Motor neuron (in vitro differentiated cells): ENCODE measurements at regions not wholly inside any gene's neighbourhood (a gene's known extent, or its start where the extent isn't known, plus 50 kb on each side); places are given as distances from the start of the nearest gene placed in this dataset.
A peak's percentile ranks its signal among the peaks of the same experiment; 100 is the strongest.

Experiments used
- ATAC-seq, 8 experiments: fragments of 200-7000 bp; cut with Tn5 transposase; replicated peaks in 6 of 8; 2 replicates each; pipeline ENCODE4 v1.8.0; 2021; ENCODE audit warnings: mild to moderate bottlenecking in 8 of 8, moderate library complexity in 8 of 8
- H3K27ac ChIP-seq, 2 donors: fragments of 250-450 bp; sonication (Bioruptor Pico); 2 replicates each; pipeline ENCODE4 v1.9.0; 2021; ENCODE audit warnings: antibody characterized with exemption in 2 of 2, mild to moderate bottlenecking in 2 of 2, moderate library complexity in 1 of 2
- H3K4me1 ChIP-seq, 2 donors: fragments of 250-450 bp; sonication (Bioruptor Pico); replicated peaks in 1 of 2; 2 replicates each; pipeline ENCODE4 v1.6.1; 2021; ENCODE audit warnings: antibody characterized with exemption in 2 of 2, mild to moderate bottlenecking in 2 of 2, moderate library complexity in 1 of 2
- H3K4me3 ChIP-seq, 5 donors: fragments of 250-450 bp; sonication (Bioruptor Pico); 2 replicates each; pipeline ENCODE4 v1.9.0; 2021; ENCODE audit warnings: antibody characterized with exemption in 5 of 5, mild to moderate bottlenecking in 5 of 5, moderate library complexity in 4 of 5
- WGBS, 10 experiments: fragments of 450-650 bp; shearing (Covaris generic); methylation state at CpG; one replicate each; pipeline ENCODE4 v1.0.0; 2022; 5-methylcytosine and 5-hydroxymethylcytosine counted together
- in situ Hi-C, 9 experiments: fragments of 400-800 bp; cut with MboI; loops; one replicate each; pipeline ENCODE4 v1.15.0; 2021; ENCODE audit warnings: low sequenced_read_pairs in 9 of 9, low pct_unique_long_range_greater_than_20kb in 2 of 9; ENCODE audit not compliant: unreplicated experiment in 9 of 9

DNA sequence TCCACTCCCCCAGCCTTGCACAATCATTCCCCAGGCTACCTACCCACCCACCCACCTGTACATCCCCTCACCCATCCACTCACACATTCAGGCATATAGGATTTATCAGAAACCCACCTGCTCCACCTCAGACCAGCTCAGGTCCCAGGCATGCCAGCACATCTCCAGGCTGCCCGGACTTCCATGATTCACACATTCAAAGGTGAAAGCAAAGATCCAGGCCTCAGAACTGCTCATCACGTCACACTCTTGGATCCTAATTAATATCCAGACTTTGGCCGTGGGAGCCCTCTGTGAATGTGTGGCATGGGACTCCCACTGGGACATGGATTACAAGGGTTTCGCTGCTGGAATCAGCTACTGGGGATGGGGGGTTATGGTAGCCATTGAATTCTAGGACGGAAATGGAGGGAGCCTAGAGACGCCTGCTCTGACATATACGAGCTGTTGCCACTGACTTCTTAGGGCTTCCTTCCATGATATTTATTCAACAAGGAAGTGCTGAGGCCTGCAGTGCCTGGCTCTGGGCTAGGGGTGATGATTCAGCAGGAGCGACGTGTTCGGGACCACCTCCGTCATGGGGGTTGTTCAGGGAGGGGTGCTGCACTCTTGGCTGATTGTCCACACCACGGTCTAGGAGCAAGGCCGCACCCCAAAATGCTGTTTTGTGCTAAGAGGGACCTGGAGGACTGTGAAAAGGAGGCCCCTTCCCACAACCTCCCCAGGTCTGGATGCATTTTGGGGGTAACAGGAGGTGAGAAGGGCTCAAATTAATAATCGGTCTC lies 56.9 kb upstream of the ADRA2C start:
- no peak overlapping the region for H3K4me3 ChIP-seq
- WGBS, 10 experiments = 60 to 100% (median 93%) methylated on average over 1 to 5 of the region's 14 CpGs; no CpG with 5 or more reads in 3 of the 10 experiments
- peaks cover 19 to 33% of the 10 kb centered on the region in 2 donors for H3K4me1 ChIP-seq
- in situ Hi-C loops = no loop called here
- ATAC-seq = no peak
- H3K27ac ChIP-seq = no peak overlapping the region

DNA sequence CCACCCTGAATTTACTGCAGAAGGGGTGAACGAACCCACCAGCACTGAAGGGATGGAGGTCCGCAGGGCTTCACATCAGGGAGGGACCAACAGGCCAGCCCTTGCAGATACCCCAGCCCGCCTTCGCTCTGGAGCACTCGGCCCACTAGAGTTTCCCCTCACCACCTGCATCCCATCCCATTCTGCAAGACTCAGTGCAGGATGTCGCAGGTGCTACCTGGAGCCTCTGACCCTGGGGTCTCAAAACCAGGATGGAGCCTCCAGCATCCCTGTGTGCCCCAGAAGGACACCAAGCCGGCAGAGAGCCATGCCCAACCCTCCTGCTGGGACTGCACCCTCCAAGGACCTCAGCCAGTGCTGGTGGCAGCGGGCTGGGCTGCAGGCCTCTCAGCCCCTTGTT lies 57.6 kb upstream of the ADRA2C start:
- in situ Hi-C loops = no loop called here
- ATAC-seq = no peak
- H3K4me3 ChIP-seq = no peak overlapping the region
- no peak overlapping the region for H3K27ac ChIP-seq
- WGBS, 10 experiments = 20 to 100% (median 85%) methylated on average over 1 to 6 of the region's 8 CpGs; no CpG with 5 or more reads in 6 of the 10 experiments
- H3K4me1 ChIP-seq = peaks cover 22 to 40% of the 10 kb centered on the region in 2 donors

DNA sequence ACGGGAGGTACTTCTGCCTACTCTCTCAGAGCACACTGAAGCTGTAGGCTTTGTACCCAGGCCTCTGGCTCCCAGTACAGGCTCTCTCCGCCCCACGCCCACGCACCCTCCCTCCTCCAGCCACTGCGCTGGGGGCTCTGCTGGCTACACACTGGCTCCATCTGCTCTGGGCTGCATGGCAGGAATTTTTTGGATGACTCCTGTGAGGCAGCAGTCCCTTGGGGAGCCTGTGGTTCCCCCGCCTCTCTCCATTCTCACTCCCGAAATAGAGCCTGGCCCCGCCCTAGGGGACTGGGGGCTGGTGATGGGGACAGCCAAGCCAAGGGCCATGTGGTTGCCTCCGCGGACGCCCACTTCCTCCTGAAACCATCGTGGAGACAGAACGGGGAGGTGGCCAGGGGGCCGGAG lies 58.1 kb upstream of the ADRA2C start:
- in situ Hi-C loops = no loop called here
- peak; percentile 11 to 41 (median 28) for ATAC-seq
- no peak overlapping the region for H3K27ac ChIP-seq
- peaks cover 27 to 45% of the 10 kb centered on the region in 2 donors for H3K4me1 ChIP-seq
- 0 to 77% (median 33%) methylated on average over 1 to 6 of the region's 14 CpGs; no CpG with 5 or more reads in 6 of the 10 experiments for WGBS, 10 experiments
- H3K4me3 ChIP-seq = no peak overlapping the region

DNA sequence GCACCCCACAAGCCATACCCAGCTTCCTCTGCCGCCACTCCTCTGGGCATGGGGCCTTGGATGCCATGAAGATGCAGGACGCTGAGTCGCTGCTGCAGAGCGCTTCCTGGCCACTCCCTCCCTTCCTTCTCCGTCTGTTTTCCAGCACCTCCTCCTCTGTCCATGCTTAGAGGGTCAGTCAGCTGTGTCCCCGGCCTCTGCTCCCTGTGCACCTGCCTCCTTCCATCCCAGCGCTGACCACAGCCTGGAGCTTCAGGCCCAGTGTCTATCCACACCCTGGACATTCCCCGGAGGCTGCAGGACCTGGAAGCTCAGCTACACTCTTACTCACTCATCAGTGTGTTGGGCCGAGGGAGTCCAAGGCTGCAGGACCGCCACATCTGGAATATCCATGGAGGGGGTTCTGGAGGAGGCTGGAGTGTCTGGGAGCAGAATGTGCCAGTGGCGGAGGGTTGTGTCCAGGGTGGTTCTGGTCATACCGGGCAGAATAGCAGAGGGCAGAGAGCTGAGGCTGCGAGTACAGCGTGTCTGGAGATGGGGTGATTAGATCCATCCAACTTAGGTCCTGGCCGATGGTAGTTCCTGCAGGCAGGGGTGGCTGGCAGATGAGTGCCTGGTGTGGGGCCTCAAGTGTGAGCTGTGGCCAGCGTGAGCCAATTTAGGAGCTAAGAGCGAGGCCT lies 58.6 kb upstream of the ADRA2C start:
- no peak for ATAC-seq
- peaks cover 32 to 50% of the 10 kb centered on the region in 2 donors for H3K4me1 ChIP-seq
- in situ Hi-C loops = no loop called here
- WGBS, 10 experiments = 0 to 100% (median 71%) methylated on average over 1 to 5 of the region's 17 CpGs; no CpG with 5 or more reads in 3 of the 10 experiments
- no peak overlapping the region for H3K4me3 ChIP-seq
- H3K27ac ChIP-seq = no peak overlapping the region

DNA sequence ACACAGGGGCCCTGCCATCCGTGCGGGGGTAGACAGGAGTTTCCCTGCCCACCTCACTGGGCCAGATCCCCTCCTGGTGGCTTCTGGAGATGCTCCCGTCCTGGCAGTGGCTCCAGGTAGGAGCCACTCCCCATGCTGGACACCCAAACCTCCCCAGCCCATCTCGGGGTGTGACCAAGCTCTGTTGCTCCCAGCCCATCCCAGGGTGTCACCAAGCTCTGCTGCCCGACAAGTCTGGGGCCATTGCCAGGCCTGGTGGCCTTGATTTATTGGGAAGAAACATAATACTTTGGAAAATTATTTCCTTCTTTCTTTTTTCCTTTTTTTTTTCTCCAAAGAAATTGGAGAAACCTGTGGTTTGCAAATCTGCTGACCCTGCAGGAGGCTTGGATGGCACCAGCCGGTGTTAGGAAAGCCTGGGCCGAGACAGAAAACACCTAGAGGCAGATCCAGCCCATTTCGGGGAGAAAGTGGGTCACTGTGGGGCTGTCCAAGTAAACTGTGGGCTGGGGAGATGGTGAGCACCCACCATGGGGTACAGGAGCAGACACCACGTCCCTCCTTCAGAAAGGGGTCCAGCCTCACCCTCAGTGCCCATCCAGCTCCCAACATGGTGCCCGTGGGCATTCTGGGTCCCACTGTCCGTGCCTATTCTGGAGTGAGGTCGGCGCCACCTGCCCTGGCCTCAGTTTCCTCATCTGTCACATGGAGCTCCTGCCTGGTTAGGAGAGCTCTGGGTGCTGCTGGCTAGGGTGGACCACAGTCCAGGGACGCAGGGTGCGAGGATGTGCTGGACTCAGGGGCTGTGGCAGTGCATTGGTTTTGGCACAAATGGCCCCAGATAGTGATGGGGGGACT lies 59.4 kb upstream of the ADRA2C start:
- ATAC-seq = no peak
- in situ Hi-C loops = no loop called here
- peaks cover 40 to 58% of the 10 kb centered on the region in 2 donors for H3K4me1 ChIP-seq
- no peak overlapping the region for H3K27ac ChIP-seq
- 0 to 100% (median 78%) methylated on average over 1 to 6 of the region's 15 CpGs; no CpG with 5 or more reads in 1 of the 10 experiments for WGBS, 10 experiments
- no peak overlapping the region for H3K4me3 ChIP-seq

DNA sequence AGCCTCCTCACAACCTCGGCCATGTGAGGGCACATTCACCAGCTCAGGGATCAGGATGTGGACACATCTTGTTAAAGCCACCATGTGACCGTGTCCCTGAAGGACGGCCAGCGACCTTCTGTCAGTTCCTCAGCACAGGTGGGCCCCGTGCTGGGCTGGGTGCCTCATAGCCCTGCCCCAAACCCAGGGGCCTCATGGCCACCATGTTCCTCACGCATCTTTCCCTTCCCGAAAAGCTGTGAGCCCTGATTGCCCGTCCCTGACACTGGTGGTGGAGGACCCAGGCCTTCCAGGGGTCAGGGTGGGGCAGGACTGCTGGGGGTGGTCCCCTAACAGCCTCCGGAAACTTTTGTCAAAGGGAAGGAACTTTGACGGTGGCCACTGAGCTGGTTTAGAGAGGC lies 60.1 kb upstream of the ADRA2C start:
- H3K27ac ChIP-seq = no peak overlapping the region

DNA sequence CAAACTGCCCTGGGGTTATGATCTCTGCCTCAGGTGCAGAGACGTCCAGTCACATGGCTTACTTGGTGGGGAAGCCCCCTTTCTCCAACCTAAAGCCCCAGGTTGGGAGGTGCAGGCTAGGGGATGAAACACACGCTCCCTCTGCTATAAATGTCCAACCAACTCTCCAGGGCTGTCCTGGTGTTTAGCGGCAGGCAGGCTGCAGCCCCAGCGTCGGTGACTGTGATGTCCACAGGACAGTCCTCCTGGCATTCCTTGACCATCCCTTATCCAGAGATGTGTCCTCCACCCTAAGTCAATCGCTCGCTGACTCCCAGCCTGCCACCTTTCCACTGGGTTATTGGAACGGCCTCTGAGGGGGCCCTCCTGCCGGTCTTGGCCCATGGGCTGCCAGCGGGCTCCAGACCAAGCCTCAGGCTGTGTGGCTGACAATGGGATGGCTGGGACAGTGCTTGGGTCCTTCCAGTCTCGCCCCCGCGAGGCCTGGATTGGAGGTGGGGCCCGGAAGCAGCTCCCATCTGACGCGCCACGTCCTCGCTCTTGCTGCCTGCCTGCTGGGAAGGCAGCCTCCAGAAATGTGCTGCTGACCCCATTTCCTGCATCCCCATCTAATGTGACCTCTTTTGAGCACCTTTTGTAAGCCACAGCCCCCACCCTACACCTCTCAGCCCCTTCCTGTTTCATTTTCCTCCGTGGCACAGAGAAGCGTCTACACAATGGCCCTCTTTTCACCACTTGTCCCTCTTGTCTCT lies 60.8 kb upstream of the ADRA2C start:
- ATAC-seq = no peak
- peaks cover 41 to 55% of the 10 kb centered on the region in 2 donors for H3K4me1 ChIP-seq
- in situ Hi-C loops = no loop called here
- no peak overlapping the region for H3K4me3 ChIP-seq
- 40 to 92% (median 88%) methylated on average over 1 to 8 of the region's 20 CpGs; no CpG with 5 or more reads in 5 of the 10 experiments for WGBS, 10 experiments
- H3K27ac ChIP-seq = no peak overlapping the region

More for the DNA sequence above, 60.1 kb upstream of the ADRA2C start:
- in situ Hi-C loops = no loop called here
- ATAC-seq = no peak
- WGBS, 10 experiments = 90 to 100% methylated on average over 1 to 2 of the region's 10 CpGs; no CpG with 5 or more reads in 8 of the 10 experiments
- no peak overlapping the region for H3K4me3 ChIP-seq
- peaks cover 47 to 62% of the 10 kb centered on the region in 2 donors for H3K4me1 ChIP-seq

DNA sequence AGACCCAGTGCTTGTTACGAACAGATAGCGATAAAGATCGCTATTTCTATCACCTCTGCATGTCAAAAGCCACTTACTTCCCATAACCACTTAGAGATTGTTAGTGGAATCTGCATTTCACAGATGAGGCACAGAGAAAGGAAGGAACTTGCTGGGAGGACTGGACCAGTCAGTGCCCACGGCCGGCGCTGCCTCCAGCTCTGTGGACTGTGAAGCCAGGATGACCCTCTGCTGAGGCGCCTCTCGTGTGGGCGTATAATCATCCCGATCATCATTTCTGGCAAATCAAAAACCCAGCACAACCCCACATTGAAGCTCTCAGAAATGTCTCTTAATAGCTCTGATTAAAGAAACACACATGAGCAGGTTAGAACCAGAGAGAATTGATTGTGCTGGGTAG lies 61.5 kb upstream of the ADRA2C start:
- no peak for ATAC-seq
- in situ Hi-C loops = no loop called here
- Histone ChIP-seq H3K4me3 (no peak overlapping the region), H3K4me1 (peaks cover 43 to 53% of the 10 kb centered on the region in 2 donors), H3K27ac (no peak overlapping the region)
- WGBS, 10 experiments = 27 to 100% (median 78%) methylated on average over 1 to 10 of the region's 10 CpGs; no CpG with 5 or more reads in 3 of the 10 experiments

DNA sequence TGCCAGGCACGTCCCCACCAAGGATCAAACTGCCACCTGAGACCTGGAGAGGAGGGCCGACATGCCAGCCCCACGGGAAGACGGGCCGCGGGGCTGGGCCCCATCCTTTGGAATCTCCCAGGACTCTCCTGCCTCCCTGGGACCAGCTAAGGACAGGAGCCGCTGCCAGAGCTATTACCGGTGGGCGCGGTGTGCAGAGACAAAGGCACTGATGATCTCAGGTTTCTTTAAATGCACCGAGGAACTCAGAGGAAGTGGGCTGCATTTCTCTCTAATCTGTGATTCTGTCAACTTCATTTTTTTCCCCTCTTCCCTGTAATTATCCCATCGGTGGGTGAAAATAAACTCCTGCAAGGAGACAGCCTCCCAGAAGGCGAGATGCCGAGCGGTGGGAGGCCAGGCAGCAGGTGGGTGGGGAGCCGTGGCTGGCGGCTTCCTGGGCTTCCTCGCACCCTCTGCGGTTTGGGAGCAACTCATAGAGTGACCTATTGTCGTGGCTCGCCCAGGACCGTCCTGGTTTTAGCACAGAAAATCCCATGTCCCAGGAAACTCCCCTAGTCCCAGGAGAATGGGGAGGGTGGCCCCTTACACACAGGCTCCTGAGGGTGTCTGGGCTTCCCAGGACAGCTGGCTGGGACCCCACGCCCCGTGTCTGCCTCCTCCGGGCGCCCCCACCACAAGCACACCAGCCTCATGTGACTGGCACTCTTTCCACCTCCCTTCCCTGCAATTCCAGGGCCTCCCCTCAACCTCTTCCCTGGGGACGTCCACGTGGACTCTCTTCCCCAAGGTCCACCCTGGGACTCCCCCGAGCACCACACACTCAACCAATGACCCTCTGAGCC lies 62.3 kb upstream of the ADRA2C start:
- WGBS, 10 experiments = 0 to 67% (median 42%) methylated on average over 1 to 11 of the region's 29 CpGs; no CpG with 5 or more reads in 4 of the 10 experiments
- Histone ChIP-seq H3K4me1 (peaks cover 46 to 56% of the 10 kb centered on the region in 2 donors), H3K27ac (peak overlapping the region in 1 of 2 donors; percentile 65), H3K4me3 (no peak overlapping the region)
- in situ Hi-C loops = no loop called here
- peak in 5 of 8 experiments; percentile 31 to 62 (median 50) for ATAC-seq

DNA sequence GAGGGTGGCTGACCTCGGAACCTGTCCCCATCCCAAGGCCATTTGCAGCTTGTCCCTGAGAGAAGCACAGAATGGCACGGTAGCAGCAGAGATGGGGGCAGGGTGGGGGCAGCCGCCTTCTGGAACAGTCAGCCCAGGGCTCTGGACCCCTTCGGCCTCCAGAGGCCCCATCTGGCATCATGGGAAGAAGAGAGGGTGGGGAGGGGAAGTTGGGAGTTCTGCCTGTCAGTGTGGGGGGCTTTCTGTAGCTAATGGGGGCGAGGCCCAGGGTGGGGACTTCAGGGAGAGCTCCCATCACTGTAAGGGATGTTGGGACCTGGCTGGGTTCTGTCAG lies 62.9 kb upstream of the ADRA2C start:
- WGBS, 10 experiments = no CpG with 5 or more reads among the region's 5 CpGs
- peak in 2 of 8 experiments; percentile 17 to 47 for ATAC-seq

DNA sequence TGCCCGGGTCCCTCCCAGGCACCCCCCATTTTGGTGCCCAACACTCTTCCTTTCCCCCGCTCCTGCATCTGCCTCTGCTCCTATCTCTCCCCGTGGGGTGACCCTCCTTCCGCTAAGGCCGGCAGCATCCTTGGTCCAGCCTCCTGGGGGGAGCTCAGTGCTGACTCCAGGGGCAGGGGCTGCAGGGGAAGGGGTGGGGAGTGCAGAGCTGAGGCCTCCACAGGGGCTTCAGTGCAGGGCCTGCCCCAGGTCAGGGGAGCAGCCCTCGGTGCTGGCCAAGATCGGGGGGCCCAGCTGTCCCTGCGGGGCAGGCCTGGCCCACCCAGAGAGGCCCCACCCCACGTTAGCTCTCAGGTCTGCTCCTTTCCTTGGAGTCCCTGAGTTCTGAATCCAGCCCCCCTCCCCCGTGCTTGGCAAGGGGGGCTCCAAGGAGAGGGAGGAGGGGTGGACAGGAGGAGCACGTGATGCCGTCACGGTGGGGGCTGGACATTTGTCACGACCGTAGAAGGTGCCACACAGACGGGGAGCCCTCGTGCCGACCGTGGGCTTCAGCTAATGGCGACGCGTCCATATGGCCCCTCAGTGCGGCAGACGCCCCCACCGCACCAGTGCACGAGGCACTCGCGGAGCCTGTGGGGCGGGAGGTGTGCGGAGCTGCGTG lies 63.5 kb upstream of the ADRA2C start:
- peaks cover 41 to 46% of the 10 kb centered on the region in 2 donors for H3K4me1 ChIP-seq
- ATAC-seq = peak in 5 of 8 experiments; percentile 31 to 73 (median 69)
- no peak overlapping the region for H3K4me3 ChIP-seq
- no CpG with 5 or more reads among the region's 31 CpGs for WGBS, 10 experiments
- in situ Hi-C loops = no loop called here
- H3K27ac ChIP-seq = peak overlapping the region; percentile 2 to 65

More for the DNA sequence above, 62.9 kb upstream of the ADRA2C start:
- in situ Hi-C loops = no loop called here
- peaks cover 46 to 52% of the 10 kb centered on the region in 2 donors for H3K4me1 ChIP-seq
- peak overlapping the region in 1 of 2 donors; percentile 65 for H3K27ac ChIP-seq
- no peak overlapping the region for H3K4me3 ChIP-seq
